ENCODE measurements at regions not wholly inside any gene's neighbourhood (a gene's known extent, or its start where the extent isn't known, plus 50 kb on each side); places are given as distances from the start of the nearest gene placed in this dataset.

GRCh38 chr12:42846782-42847181 lies 257.2 kb upstream of the PRICKLE1 start:
- DNase-seq (ENCODE audit: low read depth, low spot score) (no peak), ATAC-seq (no peak)
- TF ChIP-seq FOSL1 (IDR thresholded peaks at IDR 0.05; ENCODE audit: low read depth) (no peak), POLR2A (IDR thresholded peaks at IDR 0.05; ENCODE audit: borderline replicate concordance, extremely low read depth, insufficient read depth, insufficient read length) (no peak), CEBPB (IDR thresholded peaks at IDR 0.05; ENCODE audit: low read depth) (no peak), REST (IDR thresholded peaks at IDR 0.05; ENCODE audit: low read depth) (no peak), EZH2phosphoT487 (IDR thresholded peaks at IDR 0.05; ENCODE audit: borderline replicate concordance) (no peak), JUND (IDR thresholded peaks at IDR 0.05) (no peak), SRF (IDR thresholded peaks at IDR 0.05; ENCODE audit: low read depth) (no peak), ELF1 (IDR thresholded peaks at IDR 0.05; ENCODE audit: borderline replicate concordance, low read depth) (no peak), ZNF274 (IDR thresholded peaks at IDR 0.05; ENCODE audit: low read depth, low read length) (no peak), SP1 (IDR thresholded peaks at IDR 0.05; ENCODE audit: low read depth) (no peak)
- TF ChIP-seq, protein P1, sequence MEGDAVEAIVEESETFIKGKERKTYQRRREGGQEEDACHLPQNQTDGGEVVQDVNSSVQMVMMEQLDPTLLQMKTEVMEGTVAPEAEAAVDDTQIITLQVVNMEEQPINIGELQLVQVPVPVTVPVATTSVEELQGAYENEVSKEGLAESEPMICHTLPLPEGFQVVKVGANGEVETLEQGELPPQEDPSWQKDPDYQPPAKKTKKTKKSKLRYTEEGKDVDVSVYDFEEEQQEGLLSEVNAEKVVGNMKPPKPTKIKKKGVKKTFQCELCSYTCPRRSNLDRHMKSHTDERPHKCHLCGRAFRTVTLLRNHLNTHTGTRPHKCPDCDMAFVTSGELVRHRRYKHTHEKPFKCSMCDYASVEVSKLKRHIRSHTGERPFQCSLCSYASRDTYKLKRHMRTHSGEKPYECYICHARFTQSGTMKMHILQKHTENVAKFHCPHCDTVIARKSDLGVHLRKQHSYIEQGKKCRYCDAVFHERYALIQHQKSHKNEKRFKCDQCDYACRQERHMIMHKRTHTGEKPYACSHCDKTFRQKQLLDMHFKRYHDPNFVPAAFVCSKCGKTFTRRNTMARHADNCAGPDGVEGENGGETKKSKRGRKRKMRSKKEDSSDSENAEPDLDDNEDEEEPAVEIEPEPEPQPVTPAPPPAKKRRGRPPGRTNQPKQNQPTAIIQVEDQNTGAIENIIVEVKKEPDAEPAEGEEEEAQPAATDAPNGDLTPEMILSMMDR (IDR thresholded peaks at IDR 0.05 in 2 of 3, conservative IDR thresholded peaks at IDR 0.05 in 1 of 3; ENCODE audit: borderline replicate concordance in 1 of 3, insufficient read depth in 1 of 3, low read depth in 2 of 3, low read length in 2 of 3), result no peak
- no TSS peak for BruUV-seq (replicated peaks)
- H3K9me2 ChIP-seq (ENCODE audit: insufficient read depth), result no peaks in the 10 kb centered on the region
- H3K4me3 ChIP-seq (replicated peaks in 1 of 2; ENCODE audit: low read depth in 1 of 2, low read length in 2 of 2), result no peak overlapping the region
- H3K9me3 ChIP-seq (ENCODE audit: control insufficient read depth in 1 of 2, insufficient read depth in 1 of 2, low read depth in 1 of 2, low read length in 2 of 2), result no peaks in the 10 kb centered on the region
- H3K9ac ChIP-seq (ENCODE audit: low read length), result no peak overlapping the region
- no peaks in the 10 kb centered on the region for H4K20me1 ChIP-seq (ENCODE audit: insufficient read depth)
- POLR2A ChIA-PET, result no interaction called here
- no peaks in the 10 kb centered on the region for H3K36me3 ChIP-seq (ENCODE audit: control insufficient read depth in 1 of 2, insufficient read depth in 2 of 2, low read length in 2 of 2)
- no peak overlapping the region for H2AFZ ChIP-seq (ENCODE audit: low read depth, low read length, poor library complexity, severe bottlenecking)
- no peak overlapping the region for H3K4me2 ChIP-seq (ENCODE audit: low read length)
- RAD21 ChIA-PET (ENCODE audit: low non-redundant PET in 1 of 2, low total read pairs in 2 of 2, uncharacterized antibody in 2 of 2, unreplicated experiment in 2 of 2), result no interaction called here
- no peak overlapping the region for H3K27ac ChIP-seq (ENCODE audit: low read depth, low read length)
- H3K27me3 ChIP-seq (ENCODE audit: insufficient read depth, low read length), result no peaks in the 10 kb centered on the region
- intact Hi-C loops (cut with micrococcal nuclease), result no loop called here
- no peaks in the 10 kb centered on the region for H3K4me1 ChIP-seq (ENCODE audit: control insufficient read depth in 1 of 2, insufficient read depth in 2 of 2, low read length in 2 of 2)
- CTCF ChIA-PET, result no interaction called here
- no peaks in the 10 kb centered on the region for H3K79me2 ChIP-seq (ENCODE audit: insufficient read depth, low read length)
